K562 (cell line): ENCODE measurements at regions not wholly inside any gene's neighbourhood (a gene's known extent, or its start where the extent isn't known, plus 50 kb on each side); places are given as distances from the start of the nearest gene placed in this dataset.

Experiments used
- ATAC-seq: fragments of 200-7000 bp; cut with Tn5 transposase; 3 replicates; pipeline ENCODE4 v1.9.1; 2020; ENCODE audit warnings: moderate library complexity
- BruUV-seq: library from RNA; stranded (reverse); fragments of 400-500 nt; replicated peaks from 2 replicates; lab custom pipeline; 2021; lab: Mats Ljungman, UMichigan
- CTCF ChIA-PET: fragments of 300-600 bp; formaldehyde crosslinking; extraction: SDS; loops from one replicate; lab custom pipeline; 2021; ENCODE audit warnings: low intra/inter-chr PET ratio; lab: Yijun Ruan, JAX
- POLR2A ChIA-PET: fragments of 300-600, 350-650 bp; sonication (Branson Sonifier 250); formaldehyde crosslinking; extraction: SDS; loops from one replicate; lab custom pipeline; 2021; ENCODE audit warnings: antibody characterized with exemption, inconsistent platforms; lab: Yijun Ruan, JAX
- DNase-seq, 4 experiments: peaks; one replicate each; pipeline versions ENCODE4 v3.0.0 to v3.0.0-alpha.2; 2011 to 2018; ENCODE audit warnings: low spot score in 3 of 4, mixed read lengths in 3 of 4; ENCODE audit errors: extremely low read depth in 1 of 4
- FAIRE-seq: peaks from 2 replicates; lab custom pipeline; 2011; peaks lifted over from hg19 to GRCh38; lab: Jason Lieb, UNC
- H2AFZ ChIP-seq: 2 replicates; pipeline ENCODE4 v1.6.0; 2011; ENCODE audit warnings: low read depth, low read length, control low read depth, inconsistent platforms
- H3K27ac ChIP-seq: fragments of 200-600 bp; 3 replicates; pipeline ENCODE4 v1.8.0; 2011; ENCODE audit warnings: low read depth, mild to moderate bottlenecking, control low read depth, inconsistent platforms, low read length, moderate library complexity, mixed read lengths; ENCODE audit errors: extremely low read depth
- H3K27me3 ChIP-seq, 2 experiments: fragments of 300-600 bp in 1 of 2; 2 replicates in 1 of 2; 3 replicates in 1 of 2; pipeline versions ENCODE4 v1.6.0 to v1.8.0; 2011; ENCODE audit warnings: inconsistent platforms in 2 of 2, low read length in 2 of 2, mild to moderate bottlenecking in 1 of 2, mixed read lengths in 1 of 2, moderate library complexity in 1 of 2; ENCODE audit not compliant: control insufficient read depth in 2 of 2, insufficient read depth in 2 of 2
- H3K36me3 ChIP-seq: fragments of 300-600 bp; 3 replicates; pipeline ENCODE4 v1.8.0; 2011; ENCODE audit warnings: mild to moderate bottlenecking, low read length, inconsistent platforms; ENCODE audit not compliant: control insufficient read depth, insufficient read depth
- H3K4me1 ChIP-seq, 2 experiments: fragments of 200-600 bp in 1 of 2; replicated peaks in 1 of 2; 2 replicates in 1 of 2; 3 replicates in 1 of 2; pipeline versions ENCODE4 v1.5.1 to v1.8.0; 2011; ENCODE audit warnings: inconsistent platforms in 2 of 2, low read length in 2 of 2, mild to moderate bottlenecking in 1 of 2, mixed read lengths in 1 of 2, moderate library complexity in 1 of 2; ENCODE audit not compliant: control insufficient read depth in 2 of 2, insufficient read depth in 2 of 2
- H3K4me2 ChIP-seq: 2 replicates; pipeline ENCODE4 v1.6.1; 2011; ENCODE audit warnings: low read length, control low read depth, inconsistent platforms, mixed read lengths; ENCODE audit not compliant: insufficient read depth
- H3K4me3 ChIP-seq: fragments of 200-600 bp; sonication (generic), shearing (Covaris generic); 2 replicates; pipeline ENCODE4 v1.5.1; 2016; ENCODE audit warnings: control low read depth, inconsistent platforms
- H3K79me2 ChIP-seq: fragments of 200-600 bp; 3 replicates; pipeline ENCODE4 v1.8.0; 2011; ENCODE audit warnings: low read length, inconsistent platforms; ENCODE audit not compliant: control insufficient read depth, insufficient read depth
- H3K9ac ChIP-seq, 2 experiments: 2 replicates each; pipeline versions ENCODE4 v1.6.0 to v1.6.1; 2011; ENCODE audit warnings: low read depth in 2 of 2, low read length in 2 of 2, control low read depth in 1 of 2, inconsistent platforms in 1 of 2, mild to moderate bottlenecking in 1 of 2, mixed read lengths in 1 of 2; ENCODE audit not compliant: insufficient read depth in 1 of 2
- H3K9me1 ChIP-seq: one replicate; pipeline ENCODE4 v1.6.0; 2011; ENCODE audit warnings: inconsistent platforms, mild to moderate bottlenecking, low read length, moderate library complexity; ENCODE audit not compliant: control insufficient read depth, insufficient read depth
- H3K9me3 ChIP-seq: replicated peaks from 2 replicates; pipeline ENCODE4 v1.5.1; 2011; ENCODE audit warnings: low read depth, low read length, inconsistent platforms; ENCODE audit not compliant: control insufficient read depth, insufficient read depth
- H4K20me1 ChIP-seq: replicated peaks from 2 replicates; pipeline ENCODE4 v1.6.1; 2011; ENCODE audit warnings: low read length, inconsistent platforms, mixed read lengths; ENCODE audit not compliant: control insufficient read depth, insufficient read depth
- ATF7 ChIP-seq: fragments of 450-650 bp; IDR thresholded peaks from 2 replicates; pipeline ENCODE4 v1.7.1; 2014; ENCODE audit warnings: mild to moderate bottlenecking, moderate library complexity
- ETV5 ChIP-seq: sonication (generic); formaldehyde crosslinking; IDR thresholded peaks from 2 replicates; pipeline ENCODE4 v1.4.0; 2020; ENCODE audit warnings: low read depth, mild to moderate bottlenecking, missing genetic modification reagents
- KHSRP ChIP-seq: fragments of 450-650 bp; IDR thresholded peaks from 2 replicates; pipeline ENCODE4 v1.6.1; 2017
- MTA1 ChIP-seq: fragments of 450-650 bp; IDR thresholded peaks from 2 replicates; pipeline ENCODE4 v1.6.1; 2017; ENCODE audit warnings: borderline replicate concordance
- MTA2 ChIP-seq: fragments of 450-650 bp; IDR thresholded peaks from 2 replicates; pipeline ENCODE4 v1.6.1; 2016; ENCODE audit warnings: low read depth
- ZC3H11A ChIP-seq: IDR thresholded peaks from 2 replicates; pipeline ENCODE4 v1.6.1; 2012; ENCODE audit warnings: low read depth, low read length, improper control_type of control experiment
- in situ Hi-C: fragments of 300-500 bp; cut with MboI; formaldehyde crosslinking; loops from 4 replicates; pipeline ENCODE4 v1.15.0; 2018; ENCODE audit warnings: inconsistent platforms, mixed read lengths
- intact Hi-C: fragments of 100-400 bp; cut with micrococcal nuclease; formaldehyde crosslinking; loops from 2 replicates; pipeline ENCODE4 v1.14.2; 2022
- TF ChIP-seq, protein P1 (sequence below): fragments of 450-650 bp; IDR thresholded peaks from 2 replicates; pipeline ENCODE4 v1.6.1; 2016; ENCODE audit warnings: mild to moderate bottlenecking, moderate library complexity

DNA sequence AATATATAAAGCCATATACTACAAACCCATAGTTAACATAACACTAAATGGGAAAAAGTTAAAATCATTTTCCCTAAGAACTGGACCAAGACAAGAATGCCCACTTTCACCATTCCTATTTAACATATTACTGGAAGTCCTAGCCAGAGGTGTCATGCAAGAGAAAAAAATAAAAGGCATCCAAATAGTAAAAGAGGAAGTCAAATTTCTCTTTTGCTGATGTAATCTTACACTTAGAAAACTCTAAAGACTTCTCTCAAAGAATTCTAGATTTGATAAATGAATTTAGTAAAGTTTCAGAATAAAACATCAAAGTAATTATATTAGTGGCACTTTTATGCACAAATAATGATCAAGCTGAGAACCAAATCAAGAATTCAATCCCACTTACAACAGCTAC, 678.9 kb upstream of the SLITRK5 start:
- no TSS peak for BruUV-seq
- Histone ChIP-seq H3K36me3 (no peaks in the 10 kb centered on the region), H3K27ac (no peak overlapping the region), H4K20me1 (no peaks in the 10 kb centered on the region), H2AFZ (no peak overlapping the region), H3K9me3 (no peaks in the 10 kb centered on the region), H3K9me1 (no peaks in the 10 kb centered on the region), H3K4me2 (no peak overlapping the region), H3K4me3 (no peak overlapping the region), H3K27me3 (no peaks in the 10 kb centered on the region), H3K9ac (no peak overlapping the region), H3K79me2 (no peaks in the 10 kb centered on the region), H3K4me1 (no peaks in the 10 kb centered on the region)
- POLR2A ChIA-PET = no interaction called here
- no peak for DNase-seq
- intact Hi-C loops (no loop called here), in situ Hi-C loops (loop anchor here (25.0 kb wide), 1 partner anchor 1905 kb away; no protein-coding TSS in a partner anchor)
- no peak for TF ChIP-seq KHSRP
- TF ChIP-seq, protein P1, sequence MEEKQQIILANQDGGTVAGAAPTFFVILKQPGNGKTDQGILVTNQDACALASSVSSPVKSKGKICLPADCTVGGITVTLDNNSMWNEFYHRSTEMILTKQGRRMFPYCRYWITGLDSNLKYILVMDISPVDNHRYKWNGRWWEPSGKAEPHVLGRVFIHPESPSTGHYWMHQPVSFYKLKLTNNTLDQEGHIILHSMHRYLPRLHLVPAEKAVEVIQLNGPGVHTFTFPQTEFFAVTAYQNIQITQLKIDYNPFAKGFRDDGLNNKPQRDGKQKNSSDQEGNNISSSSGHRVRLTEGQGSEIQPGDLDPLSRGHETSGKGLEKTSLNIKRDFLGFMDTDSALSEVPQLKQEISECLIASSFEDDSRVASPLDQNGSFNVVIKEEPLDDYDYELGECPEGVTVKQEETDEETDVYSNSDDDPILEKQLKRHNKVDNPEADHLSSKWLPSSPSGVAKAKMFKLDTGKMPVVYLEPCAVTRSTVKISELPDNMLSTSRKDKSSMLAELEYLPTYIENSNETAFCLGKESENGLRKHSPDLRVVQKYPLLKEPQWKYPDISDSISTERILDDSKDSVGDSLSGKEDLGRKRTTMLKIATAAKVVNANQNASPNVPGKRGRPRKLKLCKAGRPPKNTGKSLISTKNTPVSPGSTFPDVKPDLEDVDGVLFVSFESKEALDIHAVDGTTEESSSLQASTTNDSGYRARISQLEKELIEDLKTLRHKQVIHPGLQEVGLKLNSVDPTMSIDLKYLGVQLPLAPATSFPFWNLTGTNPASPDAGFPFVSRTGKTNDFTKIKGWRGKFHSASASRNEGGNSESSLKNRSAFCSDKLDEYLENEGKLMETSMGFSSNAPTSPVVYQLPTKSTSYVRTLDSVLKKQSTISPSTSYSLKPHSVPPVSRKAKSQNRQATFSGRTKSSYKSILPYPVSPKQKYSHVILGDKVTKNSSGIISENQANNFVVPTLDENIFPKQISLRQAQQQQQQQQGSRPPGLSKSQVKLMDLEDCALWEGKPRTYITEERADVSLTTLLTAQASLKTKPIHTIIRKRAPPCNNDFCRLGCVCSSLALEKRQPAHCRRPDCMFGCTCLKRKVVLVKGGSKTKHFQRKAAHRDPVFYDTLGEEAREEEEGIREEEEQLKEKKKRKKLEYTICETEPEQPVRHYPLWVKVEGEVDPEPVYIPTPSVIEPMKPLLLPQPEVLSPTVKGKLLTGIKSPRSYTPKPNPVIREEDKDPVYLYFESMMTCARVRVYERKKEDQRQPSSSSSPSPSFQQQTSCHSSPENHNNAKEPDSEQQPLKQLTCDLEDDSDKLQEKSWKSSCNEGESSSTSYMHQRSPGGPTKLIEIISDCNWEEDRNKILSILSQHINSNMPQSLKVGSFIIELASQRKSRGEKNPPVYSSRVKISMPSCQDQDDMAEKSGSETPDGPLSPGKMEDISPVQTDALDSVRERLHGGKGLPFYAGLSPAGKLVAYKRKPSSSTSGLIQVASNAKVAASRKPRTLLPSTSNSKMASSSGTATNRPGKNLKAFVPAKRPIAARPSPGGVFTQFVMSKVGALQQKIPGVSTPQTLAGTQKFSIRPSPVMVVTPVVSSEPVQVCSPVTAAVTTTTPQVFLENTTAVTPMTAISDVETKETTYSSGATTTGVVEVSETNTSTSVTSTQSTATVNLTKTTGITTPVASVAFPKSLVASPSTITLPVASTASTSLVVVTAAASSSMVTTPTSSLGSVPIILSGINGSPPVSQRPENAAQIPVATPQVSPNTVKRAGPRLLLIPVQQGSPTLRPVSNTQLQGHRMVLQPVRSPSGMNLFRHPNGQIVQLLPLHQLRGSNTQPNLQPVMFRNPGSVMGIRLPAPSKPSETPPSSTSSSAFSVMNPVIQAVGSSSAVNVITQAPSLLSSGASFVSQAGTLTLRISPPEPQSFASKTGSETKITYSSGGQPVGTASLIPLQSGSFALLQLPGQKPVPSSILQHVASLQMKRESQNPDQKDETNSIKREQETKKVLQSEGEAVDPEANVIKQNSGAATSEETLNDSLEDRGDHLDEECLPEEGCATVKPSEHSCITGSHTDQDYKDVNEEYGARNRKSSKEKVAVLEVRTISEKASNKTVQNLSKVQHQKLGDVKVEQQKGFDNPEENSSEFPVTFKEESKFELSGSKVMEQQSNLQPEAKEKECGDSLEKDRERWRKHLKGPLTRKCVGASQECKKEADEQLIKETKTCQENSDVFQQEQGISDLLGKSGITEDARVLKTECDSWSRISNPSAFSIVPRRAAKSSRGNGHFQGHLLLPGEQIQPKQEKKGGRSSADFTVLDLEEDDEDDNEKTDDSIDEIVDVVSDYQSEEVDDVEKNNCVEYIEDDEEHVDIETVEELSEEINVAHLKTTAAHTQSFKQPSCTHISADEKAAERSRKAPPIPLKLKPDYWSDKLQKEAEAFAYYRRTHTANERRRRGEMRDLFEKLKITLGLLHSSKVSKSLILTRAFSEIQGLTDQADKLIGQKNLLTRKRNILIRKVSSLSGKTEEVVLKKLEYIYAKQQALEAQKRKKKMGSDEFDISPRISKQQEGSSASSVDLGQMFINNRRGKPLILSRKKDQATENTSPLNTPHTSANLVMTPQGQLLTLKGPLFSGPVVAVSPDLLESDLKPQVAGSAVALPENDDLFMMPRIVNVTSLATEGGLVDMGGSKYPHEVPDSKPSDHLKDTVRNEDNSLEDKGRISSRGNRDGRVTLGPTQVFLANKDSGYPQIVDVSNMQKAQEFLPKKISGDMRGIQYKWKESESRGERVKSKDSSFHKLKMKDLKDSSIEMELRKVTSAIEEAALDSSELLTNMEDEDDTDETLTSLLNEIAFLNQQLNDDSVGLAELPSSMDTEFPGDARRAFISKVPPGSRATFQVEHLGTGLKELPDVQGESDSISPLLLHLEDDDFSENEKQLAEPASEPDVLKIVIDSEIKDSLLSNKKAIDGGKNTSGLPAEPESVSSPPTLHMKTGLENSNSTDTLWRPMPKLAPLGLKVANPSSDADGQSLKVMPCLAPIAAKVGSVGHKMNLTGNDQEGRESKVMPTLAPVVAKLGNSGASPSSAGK = no peak
- no peak for TF ChIP-seq MTA1
- no peak for TF ChIP-seq ATF7
- no peak for TF ChIP-seq ZC3H11A
- TF ChIP-seq MTA2 = no peak
- no peak for TF ChIP-seq ETV5 (CRISPR knock-in tag)
- CTCF ChIA-PET = no interaction called here
- ATAC-seq = no peak
- FAIRE-seq = no peak
